ENCODE measurements at regions not wholly inside any gene's neighbourhood (a gene's known extent, or its start where the extent isn't known, plus 50 kb on each side); places are given as distances from the start of the nearest gene placed in this dataset.

DNA sequence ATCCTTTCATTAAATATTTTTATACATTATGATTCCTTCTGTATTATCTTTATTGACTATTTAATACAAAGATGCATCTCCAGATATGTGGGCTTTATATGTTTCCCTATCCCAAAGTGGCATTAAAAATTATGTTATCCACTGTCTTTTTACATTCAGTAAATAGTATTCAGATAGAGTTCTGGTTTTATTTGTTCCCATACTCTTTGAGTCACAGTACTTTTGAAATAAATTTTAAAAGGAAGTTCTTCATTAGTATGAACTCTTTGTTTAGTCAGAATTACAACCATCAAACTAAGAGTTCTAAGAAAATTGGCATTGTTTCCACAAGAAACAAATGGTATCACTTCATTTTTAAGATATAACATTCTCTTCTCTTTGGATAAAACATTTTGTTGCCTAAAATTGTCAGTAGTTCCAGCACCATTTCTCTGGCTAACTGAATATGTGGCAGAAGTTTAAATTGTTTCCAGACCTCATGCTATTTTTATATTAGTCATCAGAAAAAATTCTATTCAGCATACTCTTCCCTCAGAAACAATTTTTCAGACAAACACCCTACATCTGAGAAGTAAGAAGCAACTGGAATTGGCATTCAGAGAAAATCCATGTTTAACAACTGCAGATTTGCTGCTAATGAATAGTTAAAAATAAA is 88.5 kb upstream of the COL5A2 start:
- no peak for DNase-seq (ENCODE audit: low read depth)

DNA sequence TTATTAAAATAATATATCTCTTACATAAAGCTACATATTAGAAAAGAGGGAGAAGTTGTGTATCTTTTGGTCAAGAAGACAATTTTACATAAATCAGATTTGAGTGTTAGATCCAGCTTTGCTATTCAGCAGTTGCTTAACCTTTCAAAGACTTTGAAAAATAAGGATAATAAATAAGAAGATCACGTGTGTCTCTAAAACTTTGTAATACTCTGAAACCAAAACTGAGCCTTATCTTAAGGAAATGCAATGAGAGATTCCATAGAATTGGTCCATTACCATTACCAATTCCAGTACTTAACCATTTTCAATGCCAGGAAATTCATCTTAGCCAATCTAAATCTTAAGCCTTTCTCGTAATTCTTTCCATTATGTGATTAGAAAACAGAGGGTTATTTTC is 89.2 kb upstream of the COL5A2 start:
- DNase-seq (ENCODE audit: low read depth), result no peak

DNA sequence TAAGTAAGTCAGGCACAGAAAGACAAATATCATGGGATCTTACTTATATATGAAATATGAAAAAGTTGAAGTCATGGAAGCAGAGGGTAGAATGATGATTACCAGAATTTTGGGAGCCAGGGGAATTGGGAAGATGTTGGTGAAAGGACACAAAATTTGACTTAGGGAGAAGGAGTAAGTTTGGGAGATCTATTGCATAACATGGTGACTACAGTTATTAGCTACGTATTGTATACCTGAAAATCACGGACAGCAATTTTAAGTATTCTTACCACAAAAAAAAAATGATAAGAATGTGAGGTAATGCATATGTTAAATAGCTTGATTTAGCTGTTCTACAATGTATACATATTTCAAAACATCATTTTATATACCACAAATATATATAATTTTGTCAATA is 94.2 kb upstream of the COL5A2 start:
- no peak for DNase-seq (ENCODE audit: low read depth)

DNA sequence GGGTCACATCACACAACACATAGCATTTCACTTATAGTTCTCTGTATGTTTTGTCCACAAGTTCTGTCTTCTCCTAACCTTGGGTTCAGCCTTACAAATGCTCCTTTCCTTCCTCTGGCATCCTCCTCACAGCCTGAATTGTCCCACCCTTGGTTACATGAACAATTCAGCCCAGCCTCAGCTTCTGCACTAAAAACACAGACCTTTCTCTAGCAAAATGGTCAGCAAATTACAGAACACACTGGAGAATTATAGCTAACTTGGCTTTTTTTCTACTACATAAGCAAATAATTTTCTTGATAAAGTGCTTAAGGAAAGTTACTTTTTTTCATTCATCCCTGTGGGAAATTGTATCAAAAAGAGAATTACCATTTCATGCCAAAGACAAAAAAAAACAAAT is 94.8 kb upstream of the COL5A2 start:
- DNase-seq (ENCODE audit: low read depth), result no peak

DNA sequence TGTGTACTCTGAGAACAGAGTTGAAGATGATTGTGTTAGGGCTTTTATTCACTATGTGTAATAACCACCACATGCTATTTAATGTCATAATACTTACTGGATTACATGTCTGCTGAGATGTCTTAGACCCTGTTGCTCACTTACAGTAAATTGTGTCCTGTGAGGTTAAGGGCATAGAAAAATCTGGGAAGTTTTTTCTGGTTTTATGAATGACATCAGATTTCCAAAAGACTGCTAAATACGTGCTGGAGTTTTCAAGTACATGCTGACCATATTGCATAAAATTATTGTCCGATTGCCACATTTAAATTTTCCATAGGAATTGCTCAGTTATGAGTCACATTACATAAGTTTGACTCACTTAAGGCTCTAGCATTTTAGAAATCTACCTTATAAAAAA is 96.7 kb upstream of the COL5A2 start:
- no peak for DNase-seq (ENCODE audit: low read depth)

DNA sequence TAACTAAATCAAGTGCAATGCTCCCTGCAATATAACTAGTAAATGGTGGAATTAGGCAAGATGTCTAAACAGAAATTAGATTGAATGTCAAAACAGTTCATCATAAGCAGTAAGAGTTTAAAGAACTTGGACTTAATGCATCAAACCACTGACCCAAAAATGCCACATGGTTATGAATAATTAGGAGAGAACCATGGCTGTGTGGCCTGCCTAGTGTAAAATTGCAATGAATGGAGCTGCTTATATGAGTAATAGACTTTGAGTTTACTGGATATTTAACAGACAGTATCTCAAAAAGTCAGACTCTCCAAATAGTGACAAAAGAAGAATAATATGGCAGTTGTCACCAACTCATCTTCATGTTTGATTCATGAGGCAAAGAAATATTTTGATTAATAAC is 101.6 kb upstream of the COL5A2 start:
- DNase-seq (ENCODE audit: low read depth), result no peak

DNA sequence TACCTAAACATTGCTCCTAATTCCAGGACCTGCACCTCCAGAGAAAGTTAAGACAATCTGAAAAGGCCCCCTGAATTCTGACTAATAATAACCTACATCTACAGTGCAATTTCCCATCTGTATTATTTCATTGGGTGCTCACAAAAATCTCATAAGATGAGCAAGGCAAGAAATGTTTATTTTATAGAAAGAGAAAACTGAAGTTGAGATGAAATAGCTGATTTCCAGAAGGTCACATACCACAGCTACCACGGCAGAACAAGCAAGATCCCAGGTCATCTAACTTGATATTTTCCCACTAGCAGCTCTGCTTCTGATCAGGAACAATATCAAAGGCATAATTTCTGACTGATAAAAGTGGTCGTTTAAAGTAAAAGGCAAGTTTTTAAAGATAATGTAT is 105.8 kb upstream of the COL5A2 start:
- DNase-seq (ENCODE audit: low read depth), result no peak

DNA sequence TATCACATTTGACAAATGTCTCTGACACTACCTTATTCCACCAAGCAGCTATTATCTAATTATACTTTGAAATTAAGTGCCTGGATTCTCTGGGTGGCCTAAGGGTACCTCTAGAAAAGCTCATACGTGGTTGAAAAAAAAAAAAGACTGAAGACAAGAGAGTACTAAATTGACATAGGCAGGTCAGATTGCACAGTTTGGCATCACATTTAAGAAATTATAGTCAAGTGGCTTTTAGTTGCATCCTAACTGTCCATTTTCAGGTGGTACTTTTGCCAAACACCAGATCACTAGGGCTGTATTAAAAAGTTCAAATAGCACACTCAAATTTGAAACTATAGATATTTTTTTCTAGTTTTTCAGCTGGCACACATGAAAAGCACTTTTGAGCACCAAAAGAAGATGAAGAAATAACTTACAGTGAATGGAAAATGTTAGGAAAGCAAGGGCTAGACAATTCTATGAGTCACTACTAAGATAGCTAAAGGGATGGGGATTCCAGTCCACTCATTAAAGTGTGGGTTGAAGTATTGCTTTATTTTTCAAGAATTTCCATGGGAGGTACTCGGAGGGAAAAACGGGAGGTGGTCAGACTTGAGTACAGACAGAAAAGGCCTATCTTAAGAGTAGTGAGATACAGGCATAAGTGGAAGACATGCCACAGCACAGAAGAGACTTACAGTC is 106.5 kb upstream of the COL5A2 start:
- DNase-seq (ENCODE audit: low read depth), result no peak

DNA sequence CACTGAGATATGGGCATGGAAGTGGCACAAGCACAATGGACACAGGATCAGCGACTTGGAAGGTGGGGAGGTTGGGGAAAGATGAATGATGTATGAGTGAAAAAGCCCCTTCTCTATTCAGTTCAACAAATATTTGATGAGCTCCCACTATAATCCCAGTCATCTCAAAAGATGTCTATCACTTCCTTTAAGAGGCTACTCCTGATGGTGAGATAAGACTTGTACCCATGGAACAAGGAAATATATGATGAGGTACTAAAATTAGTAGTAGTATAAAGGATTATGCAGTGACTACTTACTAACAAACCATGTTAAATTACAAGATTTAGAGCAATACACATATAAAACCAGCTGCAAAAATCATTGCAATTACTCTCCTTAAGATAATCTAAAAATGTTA is 107.8 kb upstream of the COL5A2 start:
- no peak for DNase-seq (ENCODE audit: low read depth)

DNA sequence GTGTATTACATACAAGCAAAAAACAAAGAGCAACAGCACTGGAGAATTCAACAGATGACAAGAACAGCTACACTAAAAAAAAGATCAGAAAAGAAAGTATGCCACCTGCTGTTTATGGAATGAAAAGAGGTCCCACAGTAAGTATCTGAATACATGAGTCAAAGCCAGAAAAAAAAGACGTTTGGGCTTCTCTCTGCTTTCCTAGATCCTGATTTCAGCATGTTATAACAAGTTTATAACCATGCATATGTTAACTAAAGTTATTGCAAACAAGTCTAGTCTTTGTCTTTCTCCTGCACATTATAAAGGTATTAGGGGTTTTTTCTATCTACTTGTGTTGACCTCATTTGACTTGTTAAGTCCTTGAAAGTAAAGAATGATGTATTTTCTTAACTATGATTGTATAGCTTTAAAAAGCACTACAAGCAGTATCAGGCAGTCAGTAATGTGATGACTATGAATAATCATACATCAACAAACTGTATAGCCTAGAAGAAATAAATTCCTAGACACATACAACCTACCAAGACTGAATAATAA is 108.5 kb upstream of the COL5A2 start:
- DNase-seq (ENCODE audit: low read depth), result no peak

DNA sequence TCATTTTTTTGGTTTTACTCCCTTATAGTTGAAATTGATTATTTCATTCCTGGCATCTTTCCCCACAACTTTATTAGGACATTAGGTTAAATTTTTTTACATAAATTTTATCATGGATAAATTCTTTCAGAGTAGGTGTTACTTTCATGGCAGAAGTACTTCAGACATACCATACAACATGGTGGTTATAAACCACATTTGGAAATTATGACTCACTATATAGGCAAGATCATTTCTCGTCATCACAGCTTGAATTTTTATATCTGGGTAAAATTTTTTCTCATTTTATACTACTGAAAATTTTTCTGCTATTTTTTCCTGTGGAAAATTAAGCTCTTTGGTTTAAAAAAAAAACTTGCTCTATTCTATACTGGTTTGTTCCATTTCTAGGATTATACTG is 111.9 kb upstream of the COL5A2 start:
- DNase-seq (ENCODE audit: low read depth), result no peak

DNA sequence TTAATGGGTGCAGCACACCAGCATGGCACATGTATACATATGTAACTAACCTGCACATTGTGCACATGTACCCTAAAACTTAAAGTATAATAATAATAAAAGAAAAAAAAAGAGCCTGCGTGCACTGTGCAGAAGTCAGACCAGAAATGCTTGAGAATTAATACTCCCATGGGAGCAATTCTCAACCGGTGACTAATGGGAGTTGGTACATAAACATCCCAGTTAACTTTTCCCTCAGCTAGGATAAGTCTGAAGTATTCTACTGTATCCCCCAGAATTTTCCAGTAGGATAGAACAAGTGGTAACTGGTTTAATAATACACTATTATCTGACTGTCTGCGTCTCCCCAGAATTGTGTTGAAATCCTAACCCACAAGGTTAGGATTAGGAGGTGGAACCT is 113.6 kb upstream of the COL5A2 start:
- no peak for DNase-seq (ENCODE audit: low read depth)

DNA sequence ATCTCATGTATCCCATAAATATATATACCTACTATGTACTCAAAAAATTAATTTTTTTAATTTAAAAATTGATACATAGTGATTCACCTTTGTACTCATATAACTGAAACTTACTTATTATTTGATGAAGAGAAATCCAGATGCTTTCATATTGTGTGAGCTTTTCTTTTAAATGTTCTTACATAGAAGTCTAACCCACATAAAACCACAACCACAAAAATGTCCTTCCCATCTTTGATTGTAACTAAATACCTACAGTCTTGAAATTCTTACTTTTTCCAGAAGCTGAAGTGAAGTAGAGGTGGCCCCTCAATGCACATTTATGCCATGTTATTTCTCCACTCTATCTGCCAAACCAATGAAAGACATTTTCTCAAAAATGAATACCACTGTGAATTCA is 117.9 kb upstream of the COL5A2 start:
- DNase-seq (ENCODE audit: low read depth), result no peak

DNA sequence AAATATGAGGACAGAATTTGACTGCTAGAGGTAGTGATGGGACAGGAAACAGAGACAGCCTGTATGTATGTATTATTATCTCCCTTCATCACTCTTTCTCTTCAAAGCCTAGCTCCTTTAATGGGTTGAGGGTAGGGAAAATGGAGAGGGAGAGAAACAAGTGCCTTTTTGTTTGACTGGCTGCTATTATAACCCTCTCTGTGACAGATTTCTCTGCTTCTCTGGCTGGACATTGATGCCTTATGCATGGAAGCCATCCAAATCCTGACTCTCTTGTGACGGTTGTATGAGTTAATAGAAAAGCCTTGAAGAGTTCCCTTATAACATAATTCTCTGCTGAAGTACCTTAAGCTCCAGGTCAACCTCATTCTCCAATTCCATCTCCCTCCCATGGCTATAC is 118.5 kb upstream of the COL5A2 start:
- DNase-seq (ENCODE audit: low read depth), result no peak

DNA sequence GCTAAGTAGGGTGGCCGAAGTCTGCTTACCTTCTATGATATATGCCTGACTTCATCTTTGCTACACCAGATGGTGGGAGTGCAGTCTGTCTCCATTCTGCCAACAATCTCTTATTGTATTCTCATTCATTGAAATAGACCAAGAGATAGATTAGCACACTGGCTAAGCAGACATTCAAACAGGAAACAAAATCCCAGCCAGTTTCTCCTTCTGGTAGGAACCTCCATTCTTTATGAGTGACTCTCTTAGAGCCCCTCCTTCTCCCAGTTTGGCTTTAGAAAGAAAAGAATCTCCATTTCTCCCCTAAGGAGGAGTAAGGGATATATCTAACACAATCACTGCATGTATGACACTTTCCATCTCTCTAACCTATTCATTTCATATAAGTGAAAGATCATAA is 118.9 kb upstream of the COL5A2 start:
- no peak for DNase-seq (ENCODE audit: low read depth)

DNA sequence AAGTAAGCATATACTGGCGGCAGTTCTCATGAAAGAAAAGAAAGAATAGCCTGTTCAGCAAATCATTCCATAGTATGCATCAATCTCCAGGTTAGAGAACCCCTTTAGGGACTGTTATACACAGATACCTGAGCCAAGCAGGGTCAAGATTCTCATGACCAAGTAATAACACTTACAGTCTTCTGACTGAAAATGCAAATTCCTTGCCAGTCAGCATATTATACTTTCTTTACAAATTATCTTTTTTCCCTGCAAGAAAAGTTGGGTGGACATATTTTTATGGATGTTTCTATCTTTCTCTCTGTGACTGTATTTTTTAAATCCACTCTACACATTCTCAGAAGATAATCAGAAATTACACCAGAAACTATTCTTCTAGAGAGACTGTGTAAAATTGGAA is 120.4 kb upstream of the COL5A2 start:
- no peak for DNase-seq (ENCODE audit: low read depth)

DNA sequence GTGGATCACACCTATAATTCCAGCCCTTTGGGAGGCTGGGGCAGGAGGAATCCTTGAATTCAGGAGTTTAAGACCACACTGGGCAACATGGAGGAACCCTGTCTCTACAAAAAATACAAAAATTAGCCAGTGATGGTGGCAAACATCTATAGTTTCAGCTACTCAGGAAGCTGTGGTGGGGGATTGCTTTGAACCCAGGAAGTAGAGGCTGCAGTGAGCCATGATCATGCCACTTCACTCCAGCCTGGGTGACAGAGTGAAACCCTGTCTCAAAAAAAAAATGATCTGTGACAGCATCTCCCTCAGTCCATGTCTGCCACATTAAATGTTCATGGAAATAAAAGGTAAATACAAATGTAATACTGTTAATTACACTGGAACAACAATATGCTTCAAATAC is 121.4 kb upstream of the COL5A2 start:
- DNase-seq (ENCODE audit: low read depth), result no peak

DNA sequence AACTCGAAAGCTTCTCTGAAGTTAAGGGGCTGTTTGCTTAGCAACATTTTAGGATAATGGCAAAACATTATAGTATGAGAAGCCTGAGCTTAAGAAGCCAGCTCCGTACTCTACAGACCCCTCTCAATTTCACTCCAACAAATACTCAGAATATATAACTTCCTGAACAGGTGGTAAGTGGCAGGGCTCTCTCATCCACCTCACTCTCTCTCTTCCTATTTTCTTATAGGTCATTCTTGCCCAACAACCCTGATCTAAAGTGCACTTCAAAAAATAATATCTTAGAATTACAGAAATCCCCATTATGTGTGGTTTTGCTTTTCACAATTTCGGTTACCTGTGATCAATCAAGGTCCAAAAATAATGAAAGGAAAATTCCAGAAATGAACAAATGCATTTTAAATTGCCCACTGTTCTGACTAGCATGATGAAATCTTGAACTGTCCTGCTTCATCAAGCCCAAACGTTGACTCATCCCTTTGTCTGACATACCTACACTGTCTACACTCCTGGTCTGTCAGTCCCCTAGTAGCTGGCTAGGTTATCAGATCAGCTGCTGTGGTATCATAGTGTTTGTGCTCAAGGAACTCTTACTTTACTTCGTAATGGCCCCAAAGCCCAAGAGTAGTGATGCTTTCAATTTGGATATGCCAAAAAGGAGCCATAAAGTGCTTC is 122.8 kb upstream of the COL5A2 start:
- no peak for DNase-seq (ENCODE audit: low read depth)

DNA sequence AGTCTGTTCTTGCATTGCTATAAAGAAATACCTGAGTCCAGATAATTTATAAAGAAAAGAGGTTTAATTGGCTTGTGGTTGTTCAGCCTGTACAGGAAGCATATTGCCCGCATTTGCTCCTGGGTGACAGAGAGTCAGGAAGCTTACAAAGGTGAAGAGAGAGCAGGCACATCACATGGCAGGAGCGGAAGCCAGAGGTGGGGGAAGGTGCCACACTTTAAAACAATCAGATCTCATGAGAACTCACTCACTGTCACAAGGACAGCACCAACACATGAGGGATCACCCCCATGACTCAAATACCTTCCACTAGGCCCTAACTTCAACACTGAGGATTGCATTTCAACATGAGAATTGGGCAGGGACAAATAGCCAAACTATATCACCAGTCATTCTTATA is 124.8 kb upstream of the COL5A2 start:
- no peak for DNase-seq (ENCODE audit: low read depth)

DNA sequence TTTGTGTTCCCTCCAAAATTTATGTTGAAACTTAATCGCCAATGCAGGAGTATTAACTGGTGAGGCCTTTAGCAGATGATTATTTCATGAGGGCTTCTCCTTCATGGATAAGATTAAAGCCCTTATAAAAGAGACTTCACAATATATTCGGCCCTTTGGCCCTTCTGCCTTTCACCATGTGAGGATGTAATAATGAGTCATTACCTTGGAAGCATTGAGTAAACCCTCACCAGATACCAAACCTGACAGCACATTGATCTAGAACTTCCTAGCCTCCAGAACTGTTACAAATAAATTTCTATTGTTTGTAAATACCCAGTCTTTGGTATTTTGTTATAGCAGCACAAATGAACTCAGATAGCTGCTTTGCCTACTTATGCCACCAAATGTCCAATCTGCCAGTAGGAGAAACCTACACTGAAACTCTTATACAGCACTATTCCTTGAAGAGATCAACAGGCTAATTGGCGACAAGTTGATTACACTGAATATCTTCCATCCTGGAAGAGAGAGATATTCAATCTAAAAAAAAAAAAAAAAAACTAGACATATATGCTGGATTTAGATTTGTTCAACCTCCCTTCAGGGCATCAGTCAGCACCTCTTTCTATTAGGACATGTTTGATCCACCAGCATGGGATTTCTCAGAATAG is 125.9 kb upstream of the COL5A2 start:
- no peak for DNase-seq (ENCODE audit: low read depth)

DNA sequence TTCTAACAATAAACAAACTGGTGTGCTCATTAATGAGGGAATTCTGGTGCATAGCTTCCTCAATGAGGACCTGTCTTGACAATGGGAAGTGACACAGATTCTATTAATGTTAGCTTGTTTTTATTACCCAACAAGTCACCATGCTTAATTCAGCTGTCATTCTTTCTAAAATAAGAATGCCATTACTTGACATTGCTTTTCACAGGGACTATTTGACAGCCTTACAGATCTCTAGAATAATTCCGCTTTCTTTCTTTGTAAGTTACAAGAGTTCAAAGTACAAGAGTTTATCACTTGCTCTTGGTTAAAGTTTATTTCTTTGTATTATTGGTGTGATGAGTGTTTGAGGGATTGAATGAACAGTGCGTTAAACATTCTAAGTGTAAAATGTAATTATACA is 127.0 kb upstream of the COL5A2 start:
- DNase-seq (ENCODE audit: low read depth), result no peak

DNA sequence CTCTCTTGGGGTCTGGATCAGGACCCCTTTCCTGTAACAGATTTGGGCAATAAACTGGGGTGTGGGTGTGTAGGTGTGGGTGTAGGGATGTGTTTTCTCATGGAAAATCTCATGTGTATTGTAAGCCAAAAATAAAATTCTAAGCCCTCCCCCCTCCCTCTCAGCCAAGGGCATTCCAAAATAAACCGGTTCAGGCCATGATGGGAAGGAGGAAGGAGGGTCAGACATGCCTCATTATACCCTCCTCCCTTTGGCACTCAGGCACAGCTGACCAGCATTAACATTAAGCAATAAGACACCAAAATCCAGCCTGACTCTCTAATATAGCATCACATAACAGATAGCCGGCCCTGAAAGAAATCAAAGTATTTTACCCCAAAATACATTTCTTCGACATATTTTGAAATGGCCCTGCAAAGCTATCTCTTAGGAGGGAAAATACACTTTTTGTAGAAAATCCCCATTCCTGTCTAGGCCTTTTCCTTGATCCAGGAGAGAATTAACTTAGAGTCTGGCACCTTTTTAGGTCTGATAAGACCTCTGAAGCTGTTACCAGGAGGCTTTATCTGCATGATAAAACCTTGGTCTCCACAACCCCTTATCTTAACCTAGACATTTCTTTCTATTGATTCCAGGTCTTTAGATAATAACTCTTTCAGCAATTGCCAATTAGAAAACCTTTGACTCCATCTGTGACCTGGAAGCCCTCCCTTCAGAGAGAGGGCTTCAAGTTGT is 128.7 kb upstream of the COL5A2 start:
- DNase-seq (ENCODE audit: low read depth), result no peak

All from HS-27A (cell line).